ENCODE measurements at regions not wholly inside any gene's neighbourhood (a gene's known extent, or its start where the extent isn't known, plus 50 kb on each side); places are given as distances from the start of the nearest gene placed in this dataset.
"Not testable (repeated sequence)": the region's sequence is repeated elsewhere in the genome, so short reads cannot be mapped to it uniquely, and the experiment has no call there.

GRCh38 chr19:37303591-37304171 is 67.2 kb upstream of the ZNF527 start:
- no peak for DNase-seq

- peak; percentile 74 for DNase-seq
Observed at GRCh38 chr19:37304190-37304883, 66.6 kb upstream of the ZNF527 start.

GRCh38 chr19:37304884-37305255 is 66.0 kb upstream of the ZNF527 start:
- no peak for DNase-seq

- no peak for DNase-seq
Observed at GRCh38 chr19:37306383-37306963, 64.4 kb upstream of the ZNF527 start.

- no peak for DNase-seq
Observed at GRCh38 chr19:37309834-37310575, 60.9 kb upstream of the ZNF527 start.

GRCh38 chr19:37312531-37313334 is 58.2 kb upstream of the ZNF527 start:
- peak; percentile 97 for DNase-seq

- DNase-seq = no peak
Observed at GRCh38 chr19:37313335-37313627, 57.6 kb upstream of the ZNF527 start.

GRCh38 chr19:37317403-37318209 is 53.3 kb upstream of the ZNF527 start:
- DNase-seq = peak; percentile 100

- not testable (repeated sequence) for DNase-seq
Observed at GRCh38 chr19:37320988-37321387, 49.9 kb upstream of the ZNF527 start.

Measured in NCI-H2227 treated with DMSO at 0.1 percent for 48 hours (cell line).